ENCODE measurements at regions not wholly inside any gene's neighbourhood (a gene's known extent, or its start where the extent isn't known, plus 50 kb on each side); places are given as distances from the start of the nearest gene placed in this dataset.

GRCh38 chr7:119761776-119762175, 511.2 kb upstream of the KCND2 start:
- DNase-seq (ENCODE audit: low read depth, low spot score) (no peak), ATAC-seq (no peak), FAIRE-seq (no peak)
- Histone ChIP-seq H4K20me1 (ENCODE audit: control insufficient read depth, insufficient read depth) (no peaks in the 10 kb centered on the region), H3K27ac (ENCODE audit: control insufficient read depth, insufficient read depth) (no peak overlapping the region), H3K36me3 (ENCODE audit: control insufficient read depth in 2 of 2, insufficient read depth in 2 of 2, low read length in 1 of 2) (no peaks in the 10 kb centered on the region), H2AFZ (ENCODE audit: control insufficient read depth, low read depth, low read length) (no peak overlapping the region), H3K4me2 (ENCODE audit: control insufficient read depth, insufficient read depth) (no peak overlapping the region), H3K4me1 (ENCODE audit: control insufficient read depth, insufficient read depth, low read length) (no peaks in the 10 kb centered on the region), H3K9ac (ENCODE audit: control insufficient read depth, insufficient read depth, low read length) (no peak overlapping the region), H3K9me3 (replicated peaks; ENCODE audit: control insufficient read depth, insufficient read depth, low read length) (no peaks in the 10 kb centered on the region), H3K27me3 (replicated peaks in 1 of 2; ENCODE audit: control insufficient read depth in 2 of 2, insufficient read depth in 2 of 2, low read length in 1 of 2) (no peaks in the 10 kb centered on the region; a peak in 1 of 4 replicates), H3K79me2 (ENCODE audit: control insufficient read depth, insufficient read depth, low read length) (no peaks in the 10 kb centered on the region), H3K4me3 (no peak overlapping the region)
- SMC1A ChIA-PET (ENCODE audit: uncharacterized antibody, unreplicated experiment) = no interaction called here
- RAD21 ChIA-PET (ENCODE audit: unreplicated experiment) = no interaction called here
- in situ Hi-C loops (cut with MboI) (no loop called here), intact Hi-C loops (cut with micrococcal nuclease; ENCODE audit: unreplicated experiment) (no loop called here)
- CTCF ChIA-PET = no interaction called here
- no peak for TF ChIP-seq ELK1 (IDR thresholded peaks at IDR 0.05; ENCODE audit: low read depth, low read length)
- no TSS peak for BruUV-seq (replicated peaks)
- 0% methylated on average over 1 of the region's 1 CpG for WGBS (ENCODE audit: insufficient coverage, insufficient replicate concordance, low lambda C conversion rate, missing lambda C conversion rate)
- POLR2A ChIA-PET = no interaction called here

GRCh38 chr7:119782286-119782685, 490.7 kb upstream of the KCND2 start:
- ChIA-PET CTCF (no interaction called here), SMC1A (ENCODE audit: uncharacterized antibody, unreplicated experiment) (no interaction called here), POLR2A (no interaction called here), RAD21 (ENCODE audit: unreplicated experiment) (no interaction called here)
- Histone ChIP-seq H3K79me2 (ENCODE audit: control insufficient read depth, insufficient read depth, low read length) (no peaks in the 10 kb centered on the region), H3K4me1 (ENCODE audit: control insufficient read depth, insufficient read depth, low read length) (no peaks in the 10 kb centered on the region), H2AFZ (ENCODE audit: control insufficient read depth, low read depth, low read length) (no peak overlapping the region), H3K4me2 (ENCODE audit: control insufficient read depth, insufficient read depth) (no peak overlapping the region), H3K27me3 (replicated peaks in 1 of 2; ENCODE audit: control insufficient read depth in 2 of 2, insufficient read depth in 2 of 2, low read length in 1 of 2) (no peaks in the 10 kb centered on the region), H4K20me1 (ENCODE audit: control insufficient read depth, insufficient read depth) (no peaks in the 10 kb centered on the region), H3K36me3 (ENCODE audit: control insufficient read depth in 2 of 2, insufficient read depth in 2 of 2, low read length in 1 of 2) (no peaks in the 10 kb centered on the region), H3K9me3 (replicated peaks; ENCODE audit: control insufficient read depth, insufficient read depth, low read length) (no peaks in the 10 kb centered on the region), H3K4me3 (no peak overlapping the region), H3K9ac (ENCODE audit: control insufficient read depth, insufficient read depth, low read length) (no peak overlapping the region), H3K27ac (ENCODE audit: control insufficient read depth, insufficient read depth) (no peak overlapping the region)
- no TSS peak for BruUV-seq (replicated peaks)
- 3% methylated on average over 2 of the region's 2 CpGs for WGBS (ENCODE audit: insufficient coverage, insufficient replicate concordance, low lambda C conversion rate, missing lambda C conversion rate)
- in situ Hi-C loops (cut with MboI) = no loop called here
- intact Hi-C loops (cut with micrococcal nuclease; ENCODE audit: unreplicated experiment) = no loop called here
- FAIRE-seq = no peak
- no peak for ATAC-seq
- DNase-seq (ENCODE audit: low read depth, low spot score) = no peak
- TF ChIP-seq RAD21 (IDR thresholded peaks at IDR 0.05; ENCODE audit: insufficient read depth, low read depth, low read length) (no peak), HCFC1 (IDR thresholded peaks at IDR 0.05; ENCODE audit: low read length) (no peak)
